ENCODE measurements at regions not wholly inside any gene's neighbourhood (a gene's known extent, or its start where the extent isn't known, plus 50 kb on each side); places are given as distances from the start of the nearest gene placed in this dataset.
"Not testable (repeated sequence)": the region's sequence is repeated elsewhere in the genome, so short reads cannot be mapped to it uniquely, and the experiment has no call there.

DNA sequence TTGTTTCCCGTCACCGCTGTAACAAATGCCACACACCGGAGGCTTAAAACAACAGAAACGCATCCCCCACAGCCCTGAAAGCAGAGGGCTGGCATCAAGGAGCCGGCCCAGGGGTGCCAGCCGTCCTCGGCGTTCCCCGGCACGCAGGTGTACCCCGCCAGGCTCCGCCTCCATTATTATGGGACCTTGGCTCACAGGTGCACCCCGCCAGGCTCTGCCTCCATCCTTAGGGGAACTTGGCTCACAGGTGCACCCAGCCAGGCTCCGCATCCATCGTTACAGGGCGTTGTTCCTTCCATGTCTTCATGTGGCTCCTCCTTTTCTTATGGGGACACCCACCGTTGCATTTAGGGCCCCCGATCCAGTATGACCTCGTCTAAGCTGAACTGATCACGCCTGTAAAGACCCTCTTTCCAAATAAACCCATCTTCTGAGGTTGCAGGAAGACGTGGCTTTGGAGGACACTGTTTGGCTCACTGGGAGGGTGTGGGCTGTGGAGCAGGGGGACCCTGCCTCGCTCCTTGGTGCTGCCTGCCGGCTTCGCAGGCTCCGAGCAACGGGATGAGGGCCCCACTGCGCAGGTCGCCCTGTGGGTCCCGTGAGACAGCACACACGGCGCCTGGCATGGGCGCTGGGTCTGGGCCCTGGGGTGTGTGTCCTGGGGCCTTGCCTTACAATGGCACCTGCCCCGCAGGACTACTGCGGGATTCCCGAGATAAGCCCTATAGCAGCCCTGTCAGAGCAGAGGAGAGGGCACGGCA, 154.9 kb upstream of the ZNF469 start:
- intact Hi-C loops (cut with DNase I); H3K9me3 ChIP-seq; H3K27ac ChIP-seq; H3K27me3 ChIP-seq (replicated peaks; ENCODE audit: insufficient read depth); H3K4me3 ChIP-seq; H3K36me3 ChIP-seq; H3K4me1 ChIP-seq (replicated peaks); DNase-seq (ENCODE audit: low spot score): not testable (repeated sequence)
- WGBS, result 89% methylated on average over 34 of the region's 36 CpGs

DNA sequence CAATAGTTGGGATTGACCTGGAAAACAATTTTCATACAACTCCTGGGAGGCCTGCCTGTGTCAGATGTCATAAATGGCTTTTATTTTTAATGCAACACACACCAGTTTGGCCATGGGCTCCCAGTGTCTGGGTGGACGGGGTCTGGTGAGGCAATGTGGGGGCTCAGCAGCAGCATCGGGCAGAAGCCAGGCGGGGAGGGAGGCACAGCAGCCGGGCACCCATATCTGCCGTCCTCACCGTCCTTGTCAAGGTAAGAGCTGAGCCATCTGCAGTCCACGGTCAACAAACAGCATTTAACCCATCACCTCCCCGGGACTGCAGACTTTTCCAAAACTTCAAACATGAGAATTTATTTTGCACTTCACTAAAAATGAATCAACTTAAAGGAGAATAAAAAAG, 154.0 kb upstream of the ZNF469 start:
- H3K4me3 ChIP-seq; intact Hi-C loops (cut with DNase I); H3K27ac ChIP-seq; H3K27me3 ChIP-seq (replicated peaks; ENCODE audit: insufficient read depth); DNase-seq (ENCODE audit: low spot score); H3K9me3 ChIP-seq; H3K36me3 ChIP-seq; H3K4me1 ChIP-seq (replicated peaks): not testable (repeated sequence)
- 59% methylated on average over 8 of the region's 8 CpGs for WGBS

DNA sequence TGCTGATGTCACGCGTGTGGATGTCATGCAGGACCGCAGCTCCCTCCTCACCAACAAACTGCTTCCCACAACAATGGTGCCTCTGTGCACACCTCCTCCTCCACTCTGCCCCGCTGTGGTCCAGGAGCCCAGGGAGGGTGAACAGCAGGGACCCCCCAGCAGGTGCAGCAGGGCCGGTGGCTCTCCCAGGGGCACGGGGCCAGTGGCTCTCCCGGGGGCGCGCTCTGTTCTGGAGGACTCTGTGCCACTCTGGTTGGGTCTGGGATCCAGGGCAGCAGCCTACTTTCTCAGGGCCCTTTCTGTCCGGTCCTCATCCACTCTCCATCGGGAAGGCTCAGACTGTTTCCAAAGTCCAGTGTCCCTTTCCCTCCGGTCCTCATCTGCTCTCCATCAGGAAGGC, 153.0 kb upstream of the ZNF469 start:
- H3K36me3 ChIP-seq; intact Hi-C loops (cut with DNase I); H3K4me3 ChIP-seq; H3K9me3 ChIP-seq; DNase-seq (ENCODE audit: low spot score); H3K27me3 ChIP-seq (replicated peaks; ENCODE audit: insufficient read depth); H3K27ac ChIP-seq; H3K4me1 ChIP-seq (replicated peaks): not testable (repeated sequence)
- 93% methylated on average over 12 of the region's 12 CpGs for WGBS

DNA sequence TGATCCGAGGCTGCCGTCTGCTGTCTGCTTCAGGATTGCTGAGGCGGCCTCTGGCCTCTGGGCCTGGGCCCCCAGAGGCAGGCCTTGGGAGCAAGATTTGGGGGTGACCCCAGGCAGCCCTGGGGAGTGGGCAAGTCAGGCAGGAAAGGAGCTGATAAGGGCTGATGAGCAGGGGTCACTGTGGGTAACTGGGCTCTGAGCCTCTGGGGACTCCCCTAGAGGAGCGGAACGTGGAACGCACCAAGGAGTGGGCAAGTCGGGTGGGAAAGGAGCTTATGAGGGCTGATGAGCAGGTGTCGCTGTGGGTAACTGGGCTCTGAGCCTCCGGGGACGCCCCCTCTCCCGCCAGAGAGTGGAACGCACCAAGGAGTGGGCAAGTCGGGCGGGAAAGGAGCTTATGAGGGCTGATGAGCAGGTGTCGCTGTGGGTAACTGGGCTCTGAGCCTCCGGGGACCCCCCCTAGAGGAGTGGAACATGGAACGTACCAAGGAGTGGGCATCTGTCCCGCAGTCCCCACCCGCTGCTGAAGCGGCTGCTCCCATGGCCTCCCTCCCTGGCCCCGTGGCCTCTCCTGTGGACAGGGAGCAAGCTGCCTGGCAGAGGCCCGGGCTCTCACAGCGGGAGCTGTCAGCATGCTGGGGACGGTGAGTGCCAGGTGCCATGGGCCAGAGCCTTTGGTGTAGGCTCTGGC, 152.3 kb upstream of the ZNF469 start:
- intact Hi-C loops (cut with DNase I); H3K9me3 ChIP-seq; H3K27ac ChIP-seq; H3K36me3 ChIP-seq; DNase-seq (ENCODE audit: low spot score); H3K4me1 ChIP-seq (replicated peaks); H3K4me3 ChIP-seq; H3K27me3 ChIP-seq (replicated peaks; ENCODE audit: insufficient read depth): not testable (repeated sequence)
- WGBS, result 97% methylated on average over 11 of the region's 24 CpGs

DNA sequence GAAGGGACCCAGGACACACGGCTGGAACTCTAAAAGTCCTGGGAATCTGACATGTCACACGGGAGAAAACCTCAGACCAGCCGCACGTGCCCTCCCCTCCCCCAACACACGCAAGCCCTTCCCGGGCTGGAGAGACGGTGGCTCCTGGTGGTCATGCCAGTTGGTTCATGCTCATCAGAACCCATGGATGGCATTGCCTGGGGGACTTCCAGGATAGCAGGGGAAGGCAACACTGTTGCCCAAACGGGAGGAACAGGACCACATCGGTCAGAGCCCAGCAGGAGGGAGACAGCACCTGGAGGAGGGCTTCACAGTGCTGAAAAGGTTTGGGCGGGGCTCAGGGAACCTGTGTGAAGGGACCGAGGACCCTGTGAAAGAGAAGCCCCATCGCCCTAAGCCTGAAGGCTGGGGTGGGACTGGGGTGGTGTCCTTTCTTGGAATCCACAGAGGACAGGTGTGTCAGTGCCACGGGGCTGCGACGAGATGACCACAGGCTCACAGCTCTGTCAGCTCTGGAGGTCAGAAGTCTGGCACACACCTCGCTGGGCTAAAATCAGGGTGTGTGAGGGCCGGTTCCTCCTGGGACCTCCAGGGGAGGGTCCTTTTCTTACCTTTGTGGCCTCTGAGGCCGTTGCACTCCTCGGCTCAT, 151.7 kb upstream of the ZNF469 start:
- H3K4me3 ChIP-seq; H3K9me3 ChIP-seq; H3K36me3 ChIP-seq; H3K27ac ChIP-seq; DNase-seq (ENCODE audit: low spot score); intact Hi-C loops (cut with DNase I); H3K4me1 ChIP-seq (replicated peaks); H3K27me3 ChIP-seq (replicated peaks; ENCODE audit: insufficient read depth): not testable (repeated sequence)
- WGBS, result 78% methylated on average over 18 of the region's 19 CpGs

DNA sequence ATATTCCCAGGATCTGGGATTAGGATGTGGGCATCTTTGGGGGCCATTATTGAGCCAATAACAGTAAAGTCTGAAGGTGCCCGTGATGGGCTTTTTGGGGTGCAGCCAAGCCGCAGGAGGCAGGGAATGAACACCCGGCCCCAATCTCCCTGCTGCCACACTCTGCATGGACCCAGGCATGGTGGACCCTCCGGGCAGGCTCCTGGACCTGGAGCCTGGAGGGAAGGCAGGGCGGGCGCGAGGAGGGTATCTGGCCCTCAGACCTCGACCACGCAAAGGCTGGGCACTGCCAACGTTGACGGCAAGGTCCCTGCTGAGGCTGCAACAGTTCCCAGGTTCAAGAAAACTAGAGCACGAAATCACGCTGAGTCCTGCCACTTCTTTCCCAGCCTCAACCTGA, 150.9 kb upstream of the ZNF469 start:
- H3K9me3 ChIP-seq; H3K4me1 ChIP-seq (replicated peaks); DNase-seq (ENCODE audit: low spot score); H3K27me3 ChIP-seq (replicated peaks; ENCODE audit: insufficient read depth); H3K36me3 ChIP-seq; H3K4me3 ChIP-seq; intact Hi-C loops (cut with DNase I); H3K27ac ChIP-seq: not testable (repeated sequence)
- 93% methylated on average over 13 of the region's 13 CpGs for WGBS

DNA sequence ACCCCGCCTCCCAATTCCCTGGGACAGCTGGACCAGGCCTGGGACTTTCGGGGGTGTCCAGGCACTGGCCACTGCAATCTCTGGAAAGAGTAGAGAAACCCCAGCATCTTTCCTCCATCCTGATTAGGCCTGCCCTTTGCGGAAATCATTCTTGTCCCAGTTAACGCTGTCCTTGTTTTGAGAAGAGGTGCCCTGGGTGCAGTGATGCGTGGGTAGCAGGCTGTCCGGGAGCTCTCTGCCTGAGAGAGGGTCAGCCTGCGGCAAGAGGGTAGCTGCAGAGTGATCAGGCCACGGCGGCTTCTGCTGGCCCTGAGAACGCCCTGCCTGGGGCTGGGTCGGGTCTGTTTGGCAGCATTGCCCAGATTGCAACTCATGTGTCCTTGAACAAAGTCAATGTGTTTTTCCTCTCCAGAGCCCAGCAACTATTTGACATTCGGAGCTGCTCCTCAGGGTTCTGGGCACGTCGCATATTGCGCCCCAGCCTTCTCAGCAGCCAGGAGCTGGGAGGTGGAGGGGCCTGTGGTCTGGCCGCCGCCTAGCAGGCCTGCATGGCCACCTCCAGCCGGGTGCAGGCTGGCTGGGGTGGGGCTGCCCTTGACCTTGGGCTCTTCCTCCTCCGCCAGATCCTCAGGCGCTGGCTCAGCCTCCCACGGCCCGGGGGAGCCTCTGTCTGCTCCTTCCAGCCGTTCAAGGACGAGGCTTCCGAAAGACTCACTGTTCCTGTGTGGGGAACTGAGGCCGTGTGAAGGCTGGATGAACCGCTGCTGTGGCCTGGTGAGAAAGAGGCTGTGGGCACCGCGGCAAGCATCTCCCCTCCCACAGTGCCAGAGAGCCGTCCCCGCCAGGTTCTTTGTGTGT, 150.1 kb upstream of the ZNF469 start:
- H3K27ac ChIP-seq; H3K36me3 ChIP-seq; H3K4me3 ChIP-seq; intact Hi-C loops (cut with DNase I); H3K4me1 ChIP-seq (replicated peaks); H3K27me3 ChIP-seq (replicated peaks; ENCODE audit: insufficient read depth); H3K9me3 ChIP-seq; DNase-seq (ENCODE audit: low spot score): not testable (repeated sequence)
- 91% methylated on average over 27 of the region's 31 CpGs for WGBS

DNA sequence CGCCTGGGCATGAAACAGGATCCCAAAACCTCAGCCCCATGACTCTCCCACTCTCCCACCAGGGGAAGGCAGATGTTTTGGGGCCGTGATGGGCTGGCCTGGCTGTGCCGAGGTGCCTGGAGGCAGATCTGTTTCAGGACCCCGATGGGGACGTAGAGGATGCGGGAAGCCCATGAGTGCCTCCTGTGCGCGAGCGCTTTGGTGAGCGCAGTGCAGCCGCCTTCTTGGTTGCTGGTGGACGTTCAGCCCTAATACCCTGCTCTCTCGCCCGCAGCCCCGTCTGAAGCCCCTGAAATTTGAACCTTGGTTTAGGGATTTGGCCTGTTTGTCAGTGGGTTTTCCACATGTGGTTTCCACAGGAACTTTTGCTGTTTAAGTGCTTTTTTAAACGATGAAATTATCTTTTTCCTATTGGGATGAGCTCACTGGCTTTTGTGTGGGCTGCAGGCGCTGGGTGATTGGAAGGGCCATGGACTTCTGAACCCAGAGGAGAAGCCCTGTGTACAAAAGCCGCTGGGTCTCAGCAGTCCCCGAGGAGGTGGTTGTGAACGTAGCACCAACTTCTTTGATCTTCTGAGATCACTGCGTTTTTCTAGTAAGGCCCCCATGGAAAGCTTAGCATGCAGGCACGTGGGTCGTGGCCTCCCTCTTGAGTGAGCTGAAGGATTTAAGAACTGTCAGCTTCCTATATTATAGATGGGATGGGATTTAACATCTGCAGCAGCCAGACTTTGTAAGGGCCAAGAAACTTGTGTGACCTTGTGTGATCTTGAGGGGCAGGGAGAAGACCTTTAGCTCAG, 148.9 kb upstream of the ZNF469 start:
- H3K27ac ChIP-seq, result peak overlapping the region; percentile 42 to 57
- H3K36me3 ChIP-seq; H3K4me3 ChIP-seq; DNase-seq (ENCODE audit: low spot score); H3K27me3 ChIP-seq (replicated peaks; ENCODE audit: insufficient read depth); intact Hi-C loops (cut with DNase I); H3K9me3 ChIP-seq; H3K4me1 ChIP-seq (replicated peaks): not testable (repeated sequence)
- WGBS, result 80% methylated on average over 18 of the region's 23 CpGs

DNA sequence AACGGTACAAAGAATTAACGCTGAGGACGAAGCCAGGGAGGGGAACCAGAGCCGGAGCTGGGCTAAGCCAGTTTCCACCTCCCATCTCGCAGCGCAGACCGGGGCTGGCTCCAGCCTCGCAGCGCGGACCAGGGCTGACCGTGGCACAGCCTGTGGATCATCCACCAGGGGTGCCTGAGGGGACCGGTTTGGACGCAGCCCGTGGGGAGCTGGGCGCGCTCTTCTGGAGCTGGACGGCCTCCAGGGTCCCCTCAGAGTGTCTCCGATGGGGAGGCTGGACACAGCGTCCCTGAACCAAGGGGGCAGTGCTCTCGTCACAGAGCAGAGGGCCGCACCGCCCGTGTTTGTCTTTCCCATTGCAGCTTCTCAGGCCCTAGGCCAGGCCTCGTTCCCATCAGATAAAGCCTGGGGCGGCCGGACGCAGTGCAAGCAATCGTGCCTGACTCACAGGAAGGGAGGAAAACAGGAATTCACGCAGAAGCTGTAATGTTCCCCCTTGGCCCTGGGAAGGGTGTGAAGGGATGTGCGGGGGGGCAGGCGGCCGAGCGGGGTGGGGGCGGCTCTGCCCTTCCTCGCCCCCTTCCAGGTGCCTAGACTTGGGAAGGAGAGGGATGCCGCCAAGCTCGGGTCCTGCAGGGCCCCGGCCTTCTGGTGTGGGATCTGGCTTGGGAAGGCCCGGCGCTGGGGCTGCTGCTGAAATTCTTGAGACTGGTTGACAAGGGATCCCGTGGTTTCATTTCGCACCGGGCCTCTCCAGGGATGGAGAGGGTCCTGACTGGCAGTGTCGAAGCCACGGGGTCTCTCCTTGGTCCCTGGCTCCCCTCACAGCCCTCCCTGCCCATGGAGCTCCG, 148.1 kb upstream of the ZNF469 start:
- peak overlapping the region; percentile 57 to 63 for H3K27ac ChIP-seq
- DNase-seq (ENCODE audit: low spot score); H3K4me1 ChIP-seq (replicated peaks); H3K36me3 ChIP-seq; H3K27me3 ChIP-seq (replicated peaks; ENCODE audit: insufficient read depth); intact Hi-C loops (cut with DNase I); H3K4me3 ChIP-seq; H3K9me3 ChIP-seq: not testable (repeated sequence)
- 27% methylated on average over 35 of the region's 46 CpGs for WGBS

DNA sequence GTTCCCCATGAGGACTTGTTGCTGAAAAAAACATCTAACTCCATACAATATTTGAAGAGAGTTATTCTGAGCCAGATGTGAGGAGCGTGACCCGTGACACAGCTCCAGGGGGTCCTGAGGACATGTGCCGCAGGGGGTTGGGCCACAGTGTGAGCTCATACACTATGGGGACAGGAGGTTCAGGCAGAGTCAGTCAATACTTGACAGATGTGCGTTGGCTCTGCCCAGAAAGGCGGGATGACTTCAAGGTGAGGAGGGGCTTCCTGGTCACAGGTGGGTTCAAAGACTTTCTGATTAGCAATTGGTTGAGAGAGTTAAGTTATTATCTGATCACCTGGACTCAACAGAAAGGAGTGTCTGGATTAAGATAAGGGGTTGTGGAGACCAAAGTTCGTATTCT, 147.1 kb upstream of the ZNF469 start:
- H3K9me3 ChIP-seq; H3K27me3 ChIP-seq (replicated peaks; ENCODE audit: insufficient read depth); H3K4me1 ChIP-seq (replicated peaks); H3K36me3 ChIP-seq; intact Hi-C loops (cut with DNase I); DNase-seq (ENCODE audit: low spot score); H3K4me3 ChIP-seq: not testable (repeated sequence)
- peak overlapping the region in 1 of 2 donors; percentile 22 for H3K27ac ChIP-seq
- WGBS, result 83% methylated on average over 6 of the region's 6 CpGs

DNA sequence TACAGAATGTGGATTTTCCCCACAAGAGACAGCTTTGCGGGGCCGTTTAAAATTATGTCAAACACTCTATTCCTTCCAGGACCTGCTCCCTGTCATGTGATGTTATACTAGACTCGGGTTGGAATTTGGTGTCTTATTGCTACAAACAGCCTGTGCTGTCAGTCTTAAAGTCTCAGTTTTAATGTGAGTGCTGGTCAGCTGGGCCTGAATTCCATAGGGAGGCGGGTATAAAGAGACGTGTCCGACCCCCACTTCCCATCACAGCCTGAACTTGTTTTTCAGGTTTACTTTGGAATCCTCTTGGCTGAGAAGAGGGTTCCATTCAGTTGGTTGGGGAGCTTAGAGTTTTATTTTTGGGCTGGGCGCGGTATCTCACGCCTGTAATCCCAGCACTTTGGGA, 146.5 kb upstream of the ZNF469 start:
- not testable (repeated sequence) for DNase-seq (ENCODE audit: low spot score); H3K27ac ChIP-seq

More for the DNA sequence above, 146.5 kb upstream of the ZNF469 start:
- H3K27me3 ChIP-seq (replicated peaks; ENCODE audit: insufficient read depth); H3K36me3 ChIP-seq; H3K9me3 ChIP-seq; H3K4me1 ChIP-seq (replicated peaks); H3K4me3 ChIP-seq; intact Hi-C loops (cut with DNase I): not testable (repeated sequence)
- WGBS, result 40% methylated on average over 9 of the region's 9 CpGs

Data from prostate gland (tissue), 2 donors.